OCI-LY7 (cell line): ENCODE measurements at regions not wholly inside any gene's neighbourhood (a gene's known extent, or its start where the extent isn't known, plus 50 kb on each side); places are given as distances from the start of the nearest gene placed in this dataset.

Experiments
- BruUV-seq: library from RNA; stranded (reverse); fragments of 400-500 nt; replicated peaks from 2 replicates; lab custom pipeline; 2021; lab: Mats Ljungman, UMichigan
- CTCF ChIA-PET: fragments of 300-600 bp; sonication (Branson Sonifier 250); formaldehyde crosslinking; loops from one replicate; lab custom pipeline; 2022; ENCODE audit warnings: antibody characterized with exemption; ENCODE audit not compliant: unreplicated experiment; lab: Charles Lee
- POLR2A ChIA-PET: fragments of 300-600 bp; sonication (Branson Sonifier 250); formaldehyde crosslinking; loops from one replicate; lab custom pipeline; 2022; ENCODE audit warnings: antibody characterized with exemption; lab: Charles Lee
- DNase-seq: peaks from one replicate; pipeline ENCODE4 v3.0.0-alpha.2; 2015; ENCODE audit warnings: low spot score
- H2AFZ ChIP-seq: fragments of 200-600 bp; sonication (generic), shearing (Covaris generic); 2 replicates; pipeline ENCODE4 v1.6.1; 2014; ENCODE audit warnings: mild to moderate bottlenecking, antibody characterized with exemption, low read length, moderate library complexity
- H3K27ac ChIP-seq: fragments of 200-600 bp; sonication (generic); 2 replicates; pipeline ENCODE4 v1.5.1; 2014; ENCODE audit warnings: mixed run types, low read depth, mild to moderate bottlenecking, moderate library complexity, low read length, inconsistent platforms; ENCODE audit not compliant: poor library complexity, severe bottlenecking
- H3K36me3 ChIP-seq: fragments of 200-600 bp; sonication (generic); 2 replicates; pipeline ENCODE4 v1.6.1; 2014; ENCODE audit warnings: mild to moderate bottlenecking, antibody characterized with exemption, low read length, moderate library complexity, mixed read lengths; ENCODE audit not compliant: insufficient read depth
- H3K4me1 ChIP-seq: fragments of 200-600 bp; sonication (generic); 2 replicates; pipeline ENCODE4 v1.5.1; 2014; ENCODE audit warnings: mild to moderate bottlenecking, low read length; ENCODE audit not compliant: insufficient read depth, poor library complexity, severe bottlenecking
- H3K4me2 ChIP-seq: fragments of 200-600 bp; sonication (generic); 2 replicates; pipeline ENCODE4 v1.6.1; 2014; ENCODE audit warnings: mild to moderate bottlenecking, low read length
- H3K4me3 ChIP-seq: fragments of 200-600 bp; sonication (generic); 2 replicates; pipeline ENCODE4 v1.5.1; 2014; ENCODE audit warnings: mild to moderate bottlenecking, low read depth, low read length; ENCODE audit not compliant: poor library complexity, severe bottlenecking
- H3K79me2 ChIP-seq: fragments of 200-600 bp; sonication (generic); 2 replicates; pipeline ENCODE4 v1.6.1; 2016; ENCODE audit warnings: low read depth, mild to moderate bottlenecking, low read length, moderate library complexity, mixed read lengths; ENCODE audit not compliant: insufficient read depth
- H3K9me2 ChIP-seq: fragments of 200-600 bp; sonication (generic); 2 replicates; pipeline ENCODE4 v1.6.1; 2016; ENCODE audit warnings: mild to moderate bottlenecking, low read length, mixed read lengths; ENCODE audit not compliant: insufficient read depth
- H3K9me3 ChIP-seq: fragments of 200-600 bp; sonication (generic); 2 replicates; pipeline ENCODE4 v1.6.1; 2014; ENCODE audit warnings: mild to moderate bottlenecking, mixed run types, low read length, mixed read lengths
- H4K20me1 ChIP-seq: fragments of 200-600 bp; sonication (generic); 2 replicates; pipeline ENCODE4 v1.6.1; 2014; ENCODE audit warnings: mild to moderate bottlenecking, antibody characterized with exemption, low read length, moderate library complexity, mixed read lengths; ENCODE audit not compliant: insufficient read depth
- CTCF ChIP-seq: fragments of 200-600 bp; sonication (generic); conservative IDR thresholded peaks from 2 replicates; pipeline ENCODE4 v1.5.1; 2014; ENCODE audit warnings: mild to moderate bottlenecking, antibody characterized with exemption, low read length, moderate library complexity, mixed read lengths
- EZH2phosphoT487 ChIP-seq: fragments of 200-600 bp; sonication (generic); IDR thresholded peaks from 2 replicates; pipeline ENCODE4 v1.6.1; 2018; ENCODE audit warnings: low read depth, borderline replicate concordance, mild to moderate bottlenecking, mixed run types, antibody characterized with exemption, low read length, moderate library complexity, mixed read lengths
- intact Hi-C: fragments of 100-400 bp; cut with micrococcal nuclease; formaldehyde crosslinking; loops from one replicate; pipeline ENCODE4 v1.10.0; 2022; ENCODE audit not compliant: unreplicated experiment

DNA sequence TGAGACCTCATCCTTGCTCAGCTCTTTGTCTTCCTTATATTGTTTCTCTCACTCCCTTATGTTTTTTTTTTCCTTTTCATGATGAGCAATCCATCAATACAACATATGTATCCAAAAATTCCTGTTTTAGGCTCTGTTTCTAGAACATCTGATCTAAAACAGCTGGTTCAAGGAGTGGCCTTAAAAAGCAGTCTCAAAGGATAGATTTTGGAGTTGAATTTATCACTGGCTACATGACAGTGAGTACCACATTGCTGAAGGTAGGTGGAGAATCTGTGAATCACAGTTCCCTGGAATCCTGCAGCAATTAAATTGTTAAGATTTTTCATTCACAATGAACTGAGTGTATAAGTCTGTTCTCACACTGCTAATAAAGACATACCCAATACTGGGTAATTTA, 155.8 kb upstream of the ADAMTS5 start:
- TF ChIP-seq CTCF (no peak), EZH2phosphoT487 (no peak)
- Histone ChIP-seq H3K79me2 (no peaks in the 10 kb centered on the region), H3K9me3 (peaks cover 18% of the 10 kb centered on the region; the same call in 1 of the 2 replicates), H3K4me1 (no peaks in the 10 kb centered on the region), H4K20me1 (no peaks in the 10 kb centered on the region), H2AFZ (no peak overlapping the region), H3K4me3 (no peak overlapping the region), H3K27ac (no peak overlapping the region), H3K36me3 (no peaks in the 10 kb centered on the region), H3K9me2 (no peaks in the 10 kb centered on the region), H3K4me2 (no peak overlapping the region)
- intact Hi-C loops = no loop called here
- DNase-seq = no peak
- ChIA-PET CTCF (no interaction called here), POLR2A (interaction anchor here (1.1 kb wide), 1 partner anchor 15 kb away, joined by 3 read pairs; no protein-coding TSS in a partner anchor)
- no TSS peak for BruUV-seq

DNA sequence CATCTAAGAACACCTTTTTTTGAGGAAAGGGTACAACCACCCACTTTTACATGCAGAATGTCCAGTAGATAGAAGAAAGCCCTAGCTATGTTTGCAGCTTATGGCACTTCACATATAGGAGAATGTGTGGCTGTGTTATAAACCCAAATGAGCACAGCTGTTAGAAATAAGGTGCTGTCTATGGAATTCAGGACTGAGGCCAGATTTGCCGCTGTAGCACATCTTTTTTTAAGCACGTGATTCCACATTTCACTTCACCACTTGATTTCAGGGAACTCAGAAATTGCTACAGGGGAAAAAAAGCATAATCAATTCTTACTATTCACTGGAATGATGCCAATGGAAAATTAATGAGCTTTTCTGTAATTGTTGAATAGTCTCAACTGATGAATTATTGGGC, 147.2 kb upstream of the ADAMTS5 start:
- BruUV-seq = no TSS peak
- Histone ChIP-seq H4K20me1 (no peaks in the 10 kb centered on the region), H3K4me3 (no peak overlapping the region), H3K79me2 (no peaks in the 10 kb centered on the region), H3K9me2 (no peaks in the 10 kb centered on the region), H3K27ac (no peak overlapping the region), H3K36me3 (no peaks in the 10 kb centered on the region), H3K9me3 (peaks cover 25% of the 10 kb centered on the region; the same call in 1 of the 2 replicates), H3K4me2 (no peak overlapping the region), H2AFZ (no peak overlapping the region), H3K4me1 (no peaks in the 10 kb centered on the region)
- CTCF ChIA-PET = no interaction called here
- TF ChIP-seq EZH2phosphoT487 = no peak
- TF ChIP-seq CTCF = no peak
- no peak for DNase-seq
- intact Hi-C loops = no loop called here
- POLR2A ChIA-PET = interaction anchor here (0.5 kb wide), 1 partner anchor 22 kb away, joined by 3 read pairs; no protein-coding TSS in a partner anchor

- 0 out of 2 replicates have a peak, but pooled peaks cover 18% of the 10 kb centered on the region for H3K9me3 ChIP-seq
- intact Hi-C loops = no loop called here
- no TSS peak for BruUV-seq
- H3K4me1 ChIP-seq = no peaks in the 10 kb centered on the region
- TF ChIP-seq EZH2phosphoT487 = no peak
- TF ChIP-seq CTCF = no peak
- CTCF ChIA-PET = no interaction called here
- no peaks in the 10 kb centered on the region for H3K36me3 ChIP-seq
- no peak for DNase-seq
- H3K79me2 ChIP-seq = no peaks in the 10 kb centered on the region
- no peak overlapping the region for H3K27ac ChIP-seq
- no peak overlapping the region for H3K4me2 ChIP-seq
- no peak overlapping the region for H3K4me3 ChIP-seq
- no peak overlapping the region for H2AFZ ChIP-seq
- no peaks in the 10 kb centered on the region for H3K9me2 ChIP-seq
- POLR2A ChIA-PET = no interaction called here
- no peaks in the 10 kb centered on the region for H4K20me1 ChIP-seq
Observed at GRCh38 chr21:27112186-27112585, 145.3 kb upstream of the ADAMTS5 start.
